CD4-positive, alpha-beta T cell treated with Interleukin-21 for 1 hour (primary cell): ENCODE measurements at regions not wholly inside any gene's neighbourhood (a gene's known extent, or its start where the extent isn't known, plus 50 kb on each side); places are given as distances from the start of the nearest gene placed in this dataset.
"Not testable (repeated sequence)": the region's sequence is repeated elsewhere in the genome, so short reads cannot be mapped to it uniquely, and the experiment has no call there.

Experiments
- DNase-seq: peaks from one replicate; pipeline ENCODE4 v3.0.0-alpha.2; 2020

GRCh38 chr9:129561594-129562281 is 59.2 kb downstream of the C9orf50 start:
- DNase-seq: no peak

- no peak for DNase-seq
These were observed 60.0 kb downstream of the C9orf50 start for GRCh38 chr9:129560881-129561306.

DNA sequence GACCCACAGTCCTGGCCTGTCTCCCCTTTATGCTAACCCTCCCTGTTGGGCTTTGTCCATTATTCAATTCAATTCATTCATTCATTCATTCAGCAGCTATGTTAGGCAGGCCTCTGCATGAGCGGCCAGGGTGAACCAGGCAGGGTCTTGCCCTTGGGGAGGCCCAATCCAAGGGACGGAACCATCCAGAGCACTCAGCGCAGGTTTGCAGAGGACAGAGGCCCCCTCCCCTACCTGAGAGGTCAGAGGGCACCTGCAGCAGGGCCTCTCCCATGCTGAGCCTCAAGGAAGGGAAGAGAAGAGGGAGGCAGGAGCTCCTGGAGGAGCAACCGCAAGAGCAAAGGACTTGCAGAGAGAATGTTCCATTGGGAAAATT is 61.4 kb downstream of the C9orf50 start:
- no peak for DNase-seq

GRCh38 chr9:129558551-129559505 is 62.1 kb downstream of the C9orf50 start:
- DNase-seq: no peak

GRCh38 chr9:129558063-129558550 is 62.8 kb downstream of the C9orf50 start:
- no peak for DNase-seq

GRCh38 chr9:129557192-129558036 is 63.5 kb downstream of the C9orf50 start:
- no peak for DNase-seq

DNA sequence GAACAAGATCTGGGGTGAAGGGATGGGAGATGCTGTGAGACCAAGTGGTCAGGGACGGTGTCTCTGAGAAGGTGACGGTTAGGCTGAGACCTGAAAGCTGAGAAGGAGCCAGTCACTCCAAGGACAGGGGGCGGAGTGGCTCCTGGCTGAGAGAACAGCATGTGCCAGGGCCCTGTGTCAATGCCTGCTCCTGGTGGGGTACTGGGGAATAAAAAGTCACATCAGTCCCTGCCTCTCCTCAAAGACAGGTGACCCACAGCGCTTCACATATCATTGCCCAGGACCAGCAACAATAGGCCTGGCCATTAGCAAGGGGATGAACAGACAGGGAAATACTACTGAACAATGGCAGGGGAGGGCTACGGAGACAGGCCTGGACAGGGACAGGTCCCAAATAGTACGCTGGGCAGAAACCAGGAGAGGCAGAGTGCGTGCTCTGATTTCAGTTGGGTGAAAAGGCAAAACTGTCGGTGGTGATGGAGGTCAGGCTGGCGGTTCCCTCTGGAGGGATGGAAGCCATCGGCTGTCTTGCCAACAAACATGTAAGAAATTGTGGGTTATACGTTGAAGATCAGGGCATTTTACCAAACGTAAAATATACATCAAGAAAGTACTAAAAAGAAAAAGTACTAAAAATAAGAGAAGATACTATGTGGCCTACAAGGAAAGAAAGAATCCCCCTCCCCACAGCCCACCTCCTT is 64.3 kb downstream of the C9orf50 start:
- no peak for DNase-seq

DNA sequence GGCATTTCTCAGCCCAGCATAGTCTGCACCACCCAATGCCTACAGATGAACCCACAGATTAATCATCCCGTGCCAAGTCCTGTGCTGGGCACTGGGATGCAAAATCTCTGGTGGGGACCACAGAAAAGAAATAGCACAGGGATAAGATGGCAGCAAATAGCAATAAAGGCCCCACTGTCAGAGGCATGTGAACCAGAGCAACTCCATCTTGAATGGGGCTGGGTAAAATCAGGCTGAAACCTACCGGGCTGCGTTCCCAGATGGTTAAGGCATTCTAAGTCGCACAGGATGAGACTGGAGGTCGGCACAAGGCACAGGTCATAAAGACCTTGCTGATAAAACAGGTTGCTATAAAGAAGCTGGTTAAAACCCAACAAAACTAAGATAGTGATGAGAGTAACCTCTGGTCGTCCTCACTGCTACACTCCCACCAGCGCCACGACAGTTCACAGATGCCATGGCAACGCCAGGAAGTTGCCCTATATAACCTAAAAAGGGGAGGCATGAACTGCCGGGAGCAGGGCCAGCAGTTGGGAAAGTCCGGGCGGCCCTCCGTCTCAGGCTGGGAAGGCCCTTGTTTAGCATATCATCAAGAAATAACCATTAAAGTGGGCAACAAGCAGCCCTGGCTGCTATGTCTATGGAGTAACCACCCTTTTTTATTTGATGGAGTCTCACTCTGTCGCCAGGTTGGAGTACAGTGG is 65.2 kb downstream of the C9orf50 start:
- DNase-seq: no peak

GRCh38 chr9:129554649-129555048 is 66.3 kb downstream of the C9orf50 start:
- DNase-seq: no peak

DNA sequence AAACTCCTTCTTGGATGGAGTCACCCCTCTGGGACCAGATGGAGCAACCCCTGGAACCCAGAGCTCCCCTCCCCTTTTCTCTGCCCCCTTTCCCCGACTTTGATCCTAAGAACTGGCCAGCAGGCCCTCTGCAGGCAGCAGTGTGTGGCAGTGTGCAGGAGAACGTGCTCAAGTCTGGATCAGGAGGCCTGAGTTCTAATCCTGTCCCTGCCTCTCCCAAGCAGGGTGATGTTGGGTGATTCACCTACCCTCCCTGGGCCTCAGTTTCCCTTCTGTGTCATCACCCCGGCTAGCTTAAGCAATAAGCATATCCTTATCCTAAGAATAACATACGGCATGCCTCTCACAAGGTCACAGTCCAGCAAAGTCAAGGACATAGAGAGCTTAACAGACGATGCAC is 67.6 kb downstream of the C9orf50 start:
- DNase-seq: no peak

GRCh38 chr9:129552064-129552463 is 68.8 kb downstream of the C9orf50 start:
- DNase-seq: no peak

GRCh38 chr9:129551393-129551973 is 69.4 kb downstream of the C9orf50 start:
- DNase-seq: no peak

- DNase-seq: not testable (repeated sequence)
These were observed 69.9 kb downstream of the C9orf50 start for GRCh38 chr9:129550977-129551376.

- no peak for DNase-seq
These were observed 70.6 kb downstream of the C9orf50 start for GRCh38 chr9:129550199-129550839.

DNA sequence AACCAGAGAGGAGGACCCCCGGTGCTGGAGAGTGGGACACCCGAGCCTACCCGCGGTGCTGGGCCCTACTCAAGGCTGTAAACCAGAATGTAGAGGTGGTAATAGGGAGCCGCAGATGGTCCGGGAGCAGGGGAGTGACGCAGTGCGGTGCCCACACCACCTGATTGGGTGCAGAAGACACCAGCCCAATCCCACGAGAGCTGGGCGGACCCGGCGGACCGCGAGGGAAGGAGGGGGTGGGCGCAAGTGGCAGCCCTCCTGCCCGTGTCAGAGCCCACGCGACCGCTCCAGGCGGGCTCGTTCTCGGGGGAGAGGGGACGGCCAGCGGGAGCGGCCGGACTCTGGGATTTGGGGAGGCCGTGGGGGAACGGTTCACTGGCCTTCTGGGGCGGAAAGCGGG is 71.2 kb downstream of the C9orf50 start:
- no peak for DNase-seq

DNA sequence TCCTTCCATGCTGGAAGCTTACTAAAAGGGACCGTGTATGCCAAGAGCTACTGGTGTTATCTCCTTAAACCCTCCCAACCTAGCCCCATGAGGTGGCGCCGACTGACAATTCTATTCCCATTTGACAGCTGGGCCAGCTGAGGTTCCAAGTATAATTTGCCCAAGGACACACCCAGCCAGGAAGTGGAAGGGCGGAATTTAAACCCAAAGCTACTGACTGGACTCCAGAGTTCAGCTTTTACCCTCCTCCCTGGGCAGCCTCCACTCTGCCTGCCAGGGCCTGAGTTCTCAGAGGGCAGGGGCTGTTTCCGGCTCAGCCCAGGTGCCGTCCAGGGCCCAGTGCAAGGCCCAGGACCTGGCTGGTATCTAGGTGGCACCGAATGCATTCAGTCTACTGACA is 71.8 kb downstream of the C9orf50 start:
- DNase-seq: no peak

GRCh38 chr9:129548571-129549135 is 72.2 kb downstream of the C9orf50 start:
- DNase-seq: no peak

- DNase-seq: no peak
These were observed 72.9 kb downstream of the C9orf50 start for GRCh38 chr9:129547869-129548570.

DNA sequence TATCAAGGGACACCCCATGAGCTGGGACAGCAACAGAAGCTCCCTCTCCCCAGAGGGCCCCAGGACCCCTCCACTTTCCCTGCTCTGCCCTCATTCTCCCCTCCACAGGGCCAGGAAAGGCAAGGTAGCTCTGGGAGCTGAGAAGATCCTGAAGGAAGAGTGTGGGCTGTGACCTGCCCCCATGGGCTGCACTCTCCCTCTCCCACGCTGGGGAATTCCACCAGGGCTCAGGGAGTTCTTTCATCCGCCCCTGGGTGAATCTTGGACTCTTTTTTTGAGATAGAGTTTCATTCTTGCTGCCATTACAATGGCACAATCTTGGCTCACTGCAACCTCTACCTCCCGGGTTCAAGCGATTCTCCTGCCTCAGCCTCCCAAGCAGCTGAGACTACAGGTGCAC is 73.8 kb downstream of the C9orf50 start:
- no peak for DNase-seq

- DNase-seq: not testable (repeated sequence)
These were observed 75.0 kb downstream of the C9orf50 start for GRCh38 chr9:129545876-129546275.
